K562 (cell line): ENCODE measurements at regions not wholly inside any gene's neighbourhood (a gene's known extent, or its start where the extent isn't known, plus 50 kb on each side); places are given as distances from the start of the nearest gene placed in this dataset.

Source experiments
- BCOR ChIP-seq: fragments of 450-650 bp; IDR thresholded peaks from 2 replicates; pipeline ENCODE4 v1.6.1; 2016
- ETS2 ChIP-seq: IDR thresholded peaks from 2 replicates; pipeline ENCODE4 v1.6.1; 2016; ENCODE audit warnings: borderline replicate concordance, missing genetic modification characterization, mild to moderate bottlenecking, moderate library complexity, missing compliant biosample characterization; ENCODE audit not compliant: poor library complexity, severe bottlenecking
- FOSL1 ChIP-seq: fragments of 200-800 bp; sonication (Bioruptor generic); conservative IDR thresholded peaks from 2 replicates; pipeline ENCODE4 v1.6.1; 2016; ENCODE audit warnings: missing genetic modification characterization, missing compliant biosample characterization
- GTF2F1 ChIP-seq: IDR thresholded peaks from 2 replicates; pipeline ENCODE4 v1.6.1; 2011; ENCODE audit warnings: low read depth, low read length, improper control_type of control experiment
- HNRNPLL ChIP-seq: fragments of 200-400 bp; formaldehyde crosslinking; IDR thresholded peaks from 2 replicates; pipeline ENCODE4 v1.6.1; 2017; ENCODE audit warnings: low read length, low read depth, mild to moderate bottlenecking; ENCODE audit not compliant: poor library complexity, severe bottlenecking
- KDM1A ChIP-seq, 2 experiments: fragments of 450-650 bp; IDR thresholded peaks; 2 replicates each; pipeline ENCODE4 v1.6.1; 2016; ENCODE audit warnings: mild to moderate bottlenecking in 2 of 2
- PTBP1 ChIP-seq: fragments of 200-400 bp; formaldehyde crosslinking; IDR thresholded peaks from 2 replicates; pipeline ENCODE4 v1.6.1; 2017; ENCODE audit warnings: low read depth, low read length
- RBM22 ChIP-seq: fragments of 200-400 bp; formaldehyde crosslinking; IDR thresholded peaks from 2 replicates; pipeline ENCODE4 v1.6.1; 2018; ENCODE audit warnings: low read length, low read depth; ENCODE audit not compliant: poor library complexity, severe bottlenecking
- SREBF2 ChIP-seq: sonication (generic); formaldehyde crosslinking; IDR thresholded peaks from 2 replicates; pipeline ENCODE4 v1.4.0; 2020; ENCODE audit warnings: mild to moderate bottlenecking, missing genetic modification reagents
- TAF1 ChIP-seq: IDR thresholded peaks from 2 replicates; pipeline ENCODE4 v1.6.1; 2011; ENCODE audit warnings: mild to moderate bottlenecking, low read length, moderate library complexity; ENCODE audit not compliant: insufficient read depth, control insufficient read depth, severe bottlenecking; ENCODE audit errors: extremely low read depth
- XRCC3 ChIP-seq: fragments of 450-650 bp; IDR thresholded peaks from 2 replicates; pipeline ENCODE4 v1.6.1; 2017; ENCODE audit warnings: mild to moderate bottlenecking, moderate library complexity
- ZBTB8A ChIP-seq: fragments of 450-650 bp; IDR thresholded peaks from 2 replicates; pipeline ENCODE4 v1.6.1; 2018; ENCODE audit warnings: mild to moderate bottlenecking, moderate library complexity; ENCODE audit not compliant: partially characterized antibody
- ZNF445 ChIP-seq: fragments of 250-450 bp; sonication (Bioruptor Pico); IDR thresholded peaks from 2 replicates; pipeline ENCODE4 v1.4.0; 2020; ENCODE audit warnings: low read depth, mild to moderate bottlenecking, moderate library complexity
- ZNF57 ChIP-seq: fragments of 450-650 bp; formaldehyde crosslinking; IDR thresholded peaks from 2 replicates; pipeline ENCODE4 v1.4.0; 2020; ENCODE audit warnings: mild to moderate bottlenecking, moderate library complexity
- ZNF696 ChIP-seq: fragments of 250-450 bp; sonication (Bioruptor Pico); conservative IDR thresholded peaks from 2 replicates; pipeline ENCODE4 v1.4.0; 2020; ENCODE audit warnings: mild to moderate bottlenecking, moderate library complexity
- TF ChIP-seq, protein P1 (sequence below): fragments of 450-650 bp; IDR thresholded peaks from 2 replicates; pipeline ENCODE4 v1.6.1; 2016; ENCODE audit warnings: low read depth
- TF ChIP-seq, protein P2 (sequence below): sonication (generic); formaldehyde crosslinking; IDR thresholded peaks from 2 replicates; pipeline ENCODE4 v1.8.1; 2023; ENCODE audit warnings: mild to moderate bottlenecking, missing genetic modification reagents, moderate library complexity
- TF ChIP-seq, protein P3 (sequence below), 2 experiments: IDR thresholded peaks; 2 replicates each; pipeline ENCODE4 v1.6.1; 2011; ENCODE audit warnings: borderline replicate concordance in 1 of 2, control low read depth in 1 of 2, low read depth in 1 of 2, low read length in 1 of 2, mild to moderate bottlenecking in 1 of 2, mixed read lengths in 1 of 2, moderate library complexity in 1 of 2; ENCODE audit not compliant: insufficient read depth in 1 of 2, insufficient read length in 1 of 2, poor library complexity in 1 of 2, severe bottlenecking in 1 of 2; ENCODE audit errors: extremely low read depth in 1 of 2

DNA sequence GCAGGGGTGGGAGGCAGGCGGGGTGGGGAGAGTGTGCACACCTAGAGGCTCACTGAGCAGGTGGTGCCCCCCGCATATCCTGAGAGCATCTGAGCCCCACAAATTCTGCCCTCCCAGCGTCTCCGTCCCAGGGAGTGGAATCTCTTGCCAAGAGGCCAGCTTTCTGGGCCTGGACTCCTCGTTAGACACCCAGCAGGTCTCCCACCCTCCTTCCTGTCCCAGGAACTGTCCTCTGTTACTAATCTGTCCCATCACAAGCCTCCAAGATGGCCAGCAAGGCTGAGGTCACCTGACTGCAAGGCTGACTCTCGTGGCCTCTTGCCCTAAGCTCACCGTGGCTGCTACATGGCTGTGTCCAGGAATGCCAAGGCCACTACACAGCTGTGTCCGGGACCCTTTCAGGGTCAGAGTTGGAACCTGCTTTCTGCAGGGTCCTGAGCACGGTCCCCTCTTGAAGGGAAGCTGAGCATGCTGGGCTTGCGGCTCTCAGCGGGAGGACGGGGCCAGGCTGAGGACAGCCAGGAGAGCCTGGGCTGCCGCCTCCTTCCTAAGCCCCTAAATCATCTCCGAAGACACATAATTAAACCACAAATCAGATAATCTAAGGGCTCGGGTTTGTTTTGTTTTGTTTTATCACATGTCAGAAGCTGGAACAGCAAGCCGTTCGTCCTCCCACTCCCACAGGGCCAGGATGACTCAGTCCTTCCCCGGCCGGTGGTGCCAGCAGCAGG is 1327.3 kb downstream of the TBC1D22A start (continued):
- TF ChIP-seq, protein P1, sequence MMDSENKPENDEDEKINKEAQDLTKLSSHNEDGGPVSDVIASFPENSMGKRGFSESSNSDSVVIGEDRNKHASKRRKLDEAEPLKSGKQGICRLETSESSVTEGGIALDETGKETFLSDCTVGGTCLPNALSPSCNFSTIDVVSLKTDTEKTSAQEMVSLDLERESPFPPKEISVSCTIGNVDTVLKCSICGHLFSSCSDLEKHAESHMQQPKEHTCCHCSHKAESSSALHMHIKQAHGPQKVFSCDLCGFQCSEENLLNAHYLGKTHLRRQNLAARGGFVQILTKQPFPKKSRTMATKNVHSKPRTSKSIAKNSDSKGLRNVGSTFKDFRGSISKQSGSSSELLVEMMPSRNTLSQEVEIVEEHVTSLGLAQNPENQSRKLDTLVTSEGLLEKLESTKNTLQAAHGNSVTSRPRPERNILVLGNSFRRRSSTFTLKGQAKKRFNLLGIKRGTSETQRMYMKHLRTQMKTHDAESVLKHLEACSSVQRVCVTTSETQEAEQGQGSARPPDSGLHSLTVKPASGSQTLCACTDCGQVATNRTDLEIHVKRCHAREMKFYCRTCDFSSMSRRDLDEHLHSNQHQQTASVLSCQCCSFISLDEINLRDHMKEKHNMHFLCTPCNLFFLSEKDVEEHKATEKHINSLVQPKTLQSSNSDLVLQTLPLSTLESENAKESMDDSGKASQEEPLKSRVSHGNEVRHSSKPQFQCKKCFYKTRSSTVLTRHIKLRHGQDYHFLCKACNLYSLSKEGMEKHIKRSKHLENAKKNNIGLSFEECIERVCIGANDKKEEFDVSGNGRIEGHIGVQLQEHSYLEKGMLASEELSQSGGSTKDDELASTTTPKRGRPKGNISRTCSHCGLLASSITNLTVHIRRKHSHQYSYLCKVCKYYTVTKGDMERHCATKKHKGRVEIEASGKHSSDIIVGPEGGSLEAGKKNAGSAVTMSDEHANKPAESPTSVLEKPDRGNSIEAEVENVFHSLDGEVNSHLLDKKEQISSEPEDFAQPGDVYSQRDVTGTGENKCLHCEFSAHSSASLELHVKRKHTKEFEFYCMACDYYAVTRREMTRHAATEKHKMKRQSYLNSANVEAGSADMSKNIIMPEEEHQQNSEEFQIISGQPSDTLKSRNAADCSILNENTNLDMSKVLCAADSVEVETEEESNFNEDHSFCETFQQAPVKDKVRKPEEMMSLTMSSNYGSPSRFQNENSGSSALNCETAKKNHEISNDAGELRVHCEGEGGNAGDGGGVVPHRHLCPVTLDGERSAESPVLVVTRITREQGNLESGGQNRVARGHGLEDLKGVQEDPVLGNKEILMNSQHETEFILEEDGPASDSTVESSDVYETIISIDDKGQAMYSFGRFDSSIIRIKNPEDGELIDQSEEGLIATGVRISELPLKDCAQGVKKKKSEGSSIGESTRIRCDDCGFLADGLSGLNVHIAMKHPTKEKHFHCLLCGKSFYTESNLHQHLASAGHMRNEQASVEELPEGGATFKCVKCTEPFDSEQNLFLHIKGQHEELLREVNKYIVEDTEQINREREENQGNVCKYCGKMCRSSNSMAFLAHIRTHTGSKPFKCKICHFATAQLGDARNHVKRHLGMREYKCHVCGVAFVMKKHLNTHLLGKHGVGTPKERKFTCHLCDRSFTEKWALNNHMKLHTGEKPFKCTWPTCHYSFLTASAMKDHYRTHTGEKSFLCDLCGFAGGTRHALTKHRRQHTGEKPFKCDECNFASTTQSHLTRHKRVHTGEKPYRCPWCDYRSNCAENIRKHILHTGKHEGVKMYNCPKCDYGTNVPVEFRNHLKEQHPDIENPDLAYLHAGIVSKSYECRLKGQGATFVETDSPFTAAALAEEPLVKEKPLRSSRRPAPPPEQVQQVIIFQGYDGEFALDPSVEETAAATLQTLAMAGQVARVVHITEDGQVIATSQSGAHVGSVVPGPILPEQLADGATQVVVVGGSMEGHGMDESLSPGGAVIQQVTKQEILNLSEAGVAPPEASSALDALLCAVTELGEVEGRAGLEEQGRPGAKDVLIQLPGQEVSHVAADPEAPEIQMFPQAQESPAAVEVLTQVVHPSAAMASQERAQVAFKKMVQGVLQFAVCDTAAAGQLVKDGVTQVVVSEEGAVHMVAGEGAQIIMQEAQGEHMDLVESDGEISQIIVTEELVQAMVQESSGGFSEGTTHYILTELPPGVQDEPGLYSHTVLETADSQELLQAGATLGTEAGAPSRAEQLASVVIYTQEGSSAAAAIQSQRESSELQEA, result no peak
- TF ChIP-seq ZNF445 (no peak), BCOR (no peak), PTBP1 (no peak), ETS2 (tag) (no peak), GTF2F1 (no peak), ZNF57 (CRISPR knock-in tag) (no peak), TAF1 (no peak), KDM1A (IDR thresholded peaks at IDR 0.05) (peak; percentile 53 to 64; a peak in 3 of 4 replicates), ZNF696 (CRISPR knock-in tag) (no peak), HNRNPLL (no peak), XRCC3 (no peak), RBM22 (no peak), FOSL1 (tag) (peak; percentile 77), ZBTB8A (no peak), SREBF2 (CRISPR knock-in tag) (no peak)
- TF ChIP-seq, protein P2, sequence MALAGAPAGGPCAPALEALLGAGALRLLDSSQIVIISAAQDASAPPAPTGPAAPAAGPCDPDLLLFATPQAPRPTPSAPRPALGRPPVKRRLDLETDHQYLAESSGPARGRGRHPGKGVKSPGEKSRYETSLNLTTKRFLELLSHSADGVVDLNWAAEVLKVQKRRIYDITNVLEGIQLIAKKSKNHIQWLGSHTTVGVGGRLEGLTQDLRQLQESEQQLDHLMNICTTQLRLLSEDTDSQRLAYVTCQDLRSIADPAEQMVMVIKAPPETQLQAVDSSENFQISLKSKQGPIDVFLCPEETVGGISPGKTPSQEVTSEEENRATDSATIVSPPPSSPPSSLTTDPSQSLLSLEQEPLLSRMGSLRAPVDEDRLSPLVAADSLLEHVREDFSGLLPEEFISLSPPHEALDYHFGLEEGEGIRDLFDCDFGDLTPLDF (CRISPR knock-in tag), result no peak
- TF ChIP-seq, protein P3, sequence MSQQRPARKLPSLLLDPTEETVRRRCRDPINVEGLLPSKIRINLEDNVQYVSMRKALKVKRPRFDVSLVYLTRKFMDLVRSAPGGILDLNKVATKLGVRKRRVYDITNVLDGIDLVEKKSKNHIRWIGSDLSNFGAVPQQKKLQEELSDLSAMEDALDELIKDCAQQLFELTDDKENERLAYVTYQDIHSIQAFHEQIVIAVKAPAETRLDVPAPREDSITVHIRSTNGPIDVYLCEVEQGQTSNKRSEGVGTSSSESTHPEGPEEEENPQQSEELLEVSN (IDR thresholded peaks at IDR 0.05; ENCODE audit: borderline replicate concordance in 1 of 2, extremely low read depth in 1 of 2, insufficient read depth in 1 of 2, insufficient read length in 1 of 2, low read depth in 1 of 2, low read length in 1 of 2, poor library complexity in 1 of 2, severe bottlenecking in 1 of 2), result no peak
